Spleen (tissue), 11 donors: ENCODE measurements at regions not wholly inside any gene's neighbourhood (a gene's known extent, or its start where the extent isn't known, plus 50 kb on each side); places are given as distances from the start of the nearest gene placed in this dataset.

Experiments used
- DNase-seq: peaks from one replicate; pipeline ENCODE4 v3.0.0-alpha.2; 2020
- H3K27ac ChIP-seq, 8 donors: fragments of 200-600 bp; sonication (generic) in 7 of 8; 1 replicate in 4 of 8; 2 replicates in 4 of 8; pipeline versions ENCODE4 v1.5.0 to v1.8.0; 2016 to 2021; ENCODE audit warnings: inconsistent platforms in 4 of 8, mild to moderate bottlenecking in 4 of 8, moderate library complexity in 1 of 8
- H3K27me3 ChIP-seq, 7 donors: fragments of 200-600 bp; sonication (generic) in 6 of 7; replicated peaks in 1 of 7; 1 replicate in 4 of 7; 2 replicates in 3 of 7; pipeline versions ENCODE4 v1.5.0 to v1.8.0; 2016 to 2021; ENCODE audit warnings: inconsistent platforms in 3 of 7, mild to moderate bottlenecking in 1 of 7
- H3K36me3 ChIP-seq, 6 donors: fragments of 200-600 bp; sonication (generic) in 5 of 6; 1 replicate in 4 of 6; 2 replicates in 2 of 6; pipeline versions ENCODE4 v1.5.0 to v1.8.0; 2016 to 2021; ENCODE audit warnings: inconsistent platforms in 2 of 6
- H3K4me1 ChIP-seq, 6 donors: fragments of 200-600 bp; sonication (generic) in 5 of 6; 1 replicate in 3 of 6; 2 replicates in 3 of 6; pipeline versions ENCODE4 v1.5.0 to v1.8.0; 2016 to 2021; ENCODE audit warnings: inconsistent platforms in 3 of 6
- H3K4me3 ChIP-seq, 8 donors: fragments of 200-600 bp; sonication (generic) in 7 of 8; 1 replicate in 4 of 8; 2 replicates in 4 of 8; pipeline versions ENCODE4 v1.5.0 to v1.8.0; 2016 to 2021; ENCODE audit warnings: inconsistent platforms in 4 of 8, mild to moderate bottlenecking in 4 of 8, moderate library complexity in 2 of 8
- H3K9me3 ChIP-seq, 8 donors: fragments of 200-600 bp; sonication (generic) in 7 of 8; 1 replicate in 4 of 8; 2 replicates in 4 of 8; pipeline versions ENCODE4 v1.5.0 to v1.8.0; 2016 to 2021; ENCODE audit warnings: inconsistent platforms in 4 of 8
- POLR2A ChIP-seq, 3 donors: fragments of 450-650 bp; IDR thresholded peaks; one replicate each; pipeline ENCODE4 v1.5.1; 2017; ENCODE audit warnings: antibody characterized with exemption in 3 of 3, mild to moderate bottlenecking in 1 of 3
- POLR2AphosphoS5 ChIP-seq, 3 donors: sonication (generic); formaldehyde crosslinking; IDR thresholded peaks; one replicate each; pipeline ENCODE4 v1.5.1; 2017; ENCODE audit warnings: antibody characterized with exemption in 3 of 3
- WGBS, 5 donors: extraction: QIAGEN DNeasy Blood & Tissue Kit in 3 of 5; methylation state at CpG; one replicate each; pipeline versions ENCODE4 v1.1.5 to v1.1.7; 2013 to 2018; 5-methylcytosine and 5-hydroxymethylcytosine counted together
- intact Hi-C: fragments of 100-400 bp; cut with DNase I; formaldehyde crosslinking; loops from one replicate; pipeline ENCODE4 v1.15.0; 2023; ENCODE audit warnings: low total_unique reads
- TF ChIP-seq, protein P1 (sequence below), 11 experiments: fragments of 200-600 bp in 7 of 11; fragments of 450-650 bp in 4 of 11; sonication (generic) in 4 of 11; IDR thresholded peaks in 8 of 11; conservative IDR thresholded peaks in 3 of 11; 1 replicate in 7 of 11; 2 replicates in 4 of 11; pipeline versions ENCODE4 v1.4.0 to v1.8.0; 2016 to 2021; ENCODE audit warnings: antibody characterized with exemption in 11 of 11, inconsistent platforms in 4 of 11, mild to moderate bottlenecking in 1 of 11
- donor health status: healthy with polysubstance abuse.
- donor health status: DM: no; HTN: no; CAD: no; lungs with moderate emphysema.
- donor health status: DM: no; HTN: no; CAD: no.
- donor health status: Bipolar disorder and iron deficiency.
- donor health status: healthy.
- donor health status: DM: no; HTN: no; CAD: no.
- donor health status: DM: yes; HTN: yes; CAD: no.

DNA sequence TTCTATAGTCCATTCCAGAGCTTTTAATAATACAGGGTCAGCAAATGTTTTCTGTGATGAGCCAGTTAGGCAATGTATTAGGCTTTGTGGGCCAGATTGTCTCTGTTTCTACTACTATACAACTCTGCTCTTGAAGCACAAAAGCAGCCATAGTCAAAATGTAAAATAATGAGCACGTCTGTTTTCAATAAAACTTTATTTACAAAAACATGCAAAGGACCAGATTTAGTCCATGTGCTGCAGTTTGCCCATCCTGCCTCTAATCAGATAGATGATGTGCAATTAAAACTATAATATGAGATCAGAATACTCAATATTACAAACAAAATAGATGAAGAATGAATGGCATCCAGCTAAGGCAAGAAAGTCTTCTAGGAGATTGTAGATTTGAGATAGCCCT lies 127.8 kb upstream of the FRMPD4 start:
- 31 to 88% (median 62%) methylated on average over 1 of the region's 1 CpG for WGBS, 5 donors
- intact Hi-C loops: no loop called here
- TF ChIP-seq, protein P1, sequence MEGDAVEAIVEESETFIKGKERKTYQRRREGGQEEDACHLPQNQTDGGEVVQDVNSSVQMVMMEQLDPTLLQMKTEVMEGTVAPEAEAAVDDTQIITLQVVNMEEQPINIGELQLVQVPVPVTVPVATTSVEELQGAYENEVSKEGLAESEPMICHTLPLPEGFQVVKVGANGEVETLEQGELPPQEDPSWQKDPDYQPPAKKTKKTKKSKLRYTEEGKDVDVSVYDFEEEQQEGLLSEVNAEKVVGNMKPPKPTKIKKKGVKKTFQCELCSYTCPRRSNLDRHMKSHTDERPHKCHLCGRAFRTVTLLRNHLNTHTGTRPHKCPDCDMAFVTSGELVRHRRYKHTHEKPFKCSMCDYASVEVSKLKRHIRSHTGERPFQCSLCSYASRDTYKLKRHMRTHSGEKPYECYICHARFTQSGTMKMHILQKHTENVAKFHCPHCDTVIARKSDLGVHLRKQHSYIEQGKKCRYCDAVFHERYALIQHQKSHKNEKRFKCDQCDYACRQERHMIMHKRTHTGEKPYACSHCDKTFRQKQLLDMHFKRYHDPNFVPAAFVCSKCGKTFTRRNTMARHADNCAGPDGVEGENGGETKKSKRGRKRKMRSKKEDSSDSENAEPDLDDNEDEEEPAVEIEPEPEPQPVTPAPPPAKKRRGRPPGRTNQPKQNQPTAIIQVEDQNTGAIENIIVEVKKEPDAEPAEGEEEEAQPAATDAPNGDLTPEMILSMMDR (IDR thresholded peaks at IDR 0.05 in 8 of 11, conservative IDR thresholded peaks at IDR 0.05 in 3 of 11): no peak
- TF ChIP-seq POLR2AphosphoS5 (IDR thresholded peaks at IDR 0.05) (no peak), POLR2A (IDR thresholded peaks at IDR 0.05) (no peak)

GRCh38 chrX:12011075-12011474 lies 127.2 kb upstream of the FRMPD4 start:
- Histone ChIP-seq H3K4me3 (no peak overlapping the region), H3K27me3 (peaks cover 0 to 5% (median 0%) of the 10 kb centered on the region in 7 donors), H3K27ac (no peak overlapping the region), H3K4me1 (no peaks in the 10 kb centered on the region), H3K36me3 (no peaks in the 10 kb centered on the region), H3K9me3 (no peaks in the 10 kb centered on the region)
- intact Hi-C loops: no loop called here
- TF ChIP-seq POLR2A (IDR thresholded peaks at IDR 0.05) (no peak), POLR2AphosphoS5 (IDR thresholded peaks at IDR 0.05) (no peak)
- TF ChIP-seq, protein P1 (IDR thresholded peaks at IDR 0.05 in 8 of 11, conservative IDR thresholded peaks at IDR 0.05 in 3 of 11): no peak
- WGBS, 5 donors: 72 to 94% (median 82%) methylated on average over 2 of the region's 2 CpGs
- DNase-seq: no peak

More for the DNA sequence above, 127.8 kb upstream of the FRMPD4 start:
- Histone ChIP-seq H3K36me3 (no peaks in the 10 kb centered on the region), H3K4me1 (no peaks in the 10 kb centered on the region), H3K4me3 (no peak overlapping the region), H3K27me3 (peaks cover 0 to 5% (median 0%) of the 10 kb centered on the region in 7 donors), H3K27ac (no peak overlapping the region), H3K9me3 (no peaks in the 10 kb centered on the region)
- DNase-seq: no peak

DNA sequence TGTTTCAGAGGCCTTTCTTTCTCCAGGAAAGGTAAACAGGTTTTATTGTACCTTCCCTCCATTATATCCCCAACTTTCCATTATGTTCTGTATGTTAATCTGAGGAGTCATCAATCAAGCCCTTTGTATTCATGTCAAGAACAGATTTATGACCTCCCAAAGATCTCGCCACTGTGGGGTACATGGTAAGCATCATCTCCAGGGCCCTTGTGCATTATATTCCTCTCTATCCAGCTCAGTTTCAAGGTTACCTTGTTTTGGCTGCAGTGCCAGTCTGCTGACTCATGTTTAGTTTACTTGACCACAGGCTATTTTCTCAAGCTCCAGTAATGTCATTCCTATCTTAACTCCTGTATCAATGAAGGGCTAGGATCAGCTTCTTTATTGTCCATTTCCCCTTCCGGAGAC lies 125.1 kb upstream of the FRMPD4 start:
- no peaks in the 10 kb centered on the region for H3K4me1 ChIP-seq
- intact Hi-C loops: no loop called here
- WGBS, 5 donors: 42 to 66% (median 55%) methylated on average over 2 of the region's 2 CpGs
- H3K9me3 ChIP-seq: no peaks in the 10 kb centered on the region
- no peak overlapping the region for H3K4me3 ChIP-seq
- no peak overlapping the region for H3K27ac ChIP-seq
- H3K36me3 ChIP-seq: no peaks in the 10 kb centered on the region
- no peak for DNase-seq
- H3K27me3 ChIP-seq: peaks cover 0 to 5% (median 0%) of the 10 kb centered on the region in 7 donors
- TF ChIP-seq POLR2AphosphoS5 (IDR thresholded peaks at IDR 0.05) (no peak), POLR2A (IDR thresholded peaks at IDR 0.05) (no peak)
- TF ChIP-seq, protein P1 (IDR thresholded peaks at IDR 0.05 in 8 of 11, conservative IDR thresholded peaks at IDR 0.05 in 3 of 11): no peak

DNA sequence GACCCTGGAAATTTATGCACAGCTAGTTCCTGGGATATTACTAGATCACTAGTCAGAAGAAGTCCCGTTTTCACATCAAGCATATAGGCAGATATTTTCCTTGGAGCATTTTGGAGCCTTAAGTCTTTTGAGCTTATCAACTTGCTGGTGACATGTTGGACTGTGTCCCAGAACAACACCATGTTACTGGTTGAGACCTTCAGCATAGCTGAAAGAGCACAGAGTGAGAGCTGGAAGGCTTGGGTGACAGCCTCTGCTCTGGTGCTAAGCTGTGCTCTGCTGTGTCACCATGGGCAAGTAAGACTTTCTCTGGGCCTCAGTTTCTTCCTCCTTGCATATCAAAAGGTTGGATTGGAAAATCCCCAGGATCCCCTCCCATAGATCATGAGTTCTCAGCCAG lies 116.6 kb upstream of the FRMPD4 start:
- 43 to 70% (median 58%) methylated on average over 1 of the region's 1 CpG for WGBS, 5 donors
- TF ChIP-seq POLR2AphosphoS5 (IDR thresholded peaks at IDR 0.05) (no peak), POLR2A (IDR thresholded peaks at IDR 0.05) (no peak)
- TF ChIP-seq, protein P1 (IDR thresholded peaks at IDR 0.05 in 8 of 11, conservative IDR thresholded peaks at IDR 0.05 in 3 of 11): no peak
- no peaks in the 10 kb centered on the region for H3K9me3 ChIP-seq
- H3K36me3 ChIP-seq: no peaks in the 10 kb centered on the region
- H3K27ac ChIP-seq: no peak overlapping the region
- DNase-seq: no peak
- H3K4me1 ChIP-seq: no peaks in the 10 kb centered on the region
- no peak overlapping the region for H3K4me3 ChIP-seq
- intact Hi-C loops: no loop called here
- H3K27me3 ChIP-seq: no peaks in the 10 kb centered on the region
